GM19023 (cell line): ENCODE measurements at regions not wholly inside any gene's neighbourhood (a gene's known extent, or its start where the extent isn't known, plus 50 kb on each side); places are given as distances from the start of the nearest gene placed in this dataset.
"Not testable (repeated sequence)": the region's sequence is repeated elsewhere in the genome, so short reads cannot be mapped to it uniquely, and the experiment has no call there.

Experiments used
- ATAC-seq: cut with Tn5 transposase; IDR thresholded peaks from one replicate; pipeline ENCODE4 v1.9.1; 2021; ENCODE audit warnings: mild to moderate bottlenecking, moderate library complexity; ENCODE audit not compliant: unreplicated experiment

GRCh38 chr2:58325296-58325895 is 84.3 kb upstream of the FANCL start:
- ATAC-seq, result not testable (repeated sequence)

GRCh38 chr2:58319481-58319880 is 78.4 kb upstream of the FANCL start:
- no peak for ATAC-seq

GRCh38 chr2:58318949-58319348 is 77.8 kb upstream of the FANCL start:
- not testable (repeated sequence) for ATAC-seq

- ATAC-seq, result no peak
These were observed 72.8 kb upstream of the FANCL start for GRCh38 chr2:58313926-58314325.

DNA sequence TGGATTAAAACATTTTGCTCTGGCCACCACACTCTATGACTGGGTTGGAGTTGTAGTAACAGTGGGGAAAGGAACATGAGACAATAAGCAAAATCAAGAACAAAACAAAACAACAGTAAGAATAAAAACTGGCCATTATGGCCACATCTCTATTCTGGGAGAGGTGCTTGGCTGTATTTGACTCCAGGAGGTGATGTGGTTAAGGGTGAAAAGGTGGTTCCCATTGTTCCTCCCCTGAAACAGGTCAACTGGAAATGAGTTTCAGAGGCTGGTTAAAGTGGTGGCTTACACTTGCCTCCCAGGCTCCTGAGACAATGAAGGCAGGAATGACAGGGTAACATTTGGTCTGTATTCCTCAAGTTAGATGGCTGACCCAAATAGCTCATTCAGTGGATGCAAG is 67.3 kb upstream of the FANCL start:
- no peak for ATAC-seq

GRCh38 chr2:58304843-58305242 is 63.7 kb upstream of the FANCL start:
- ATAC-seq, result no peak

- no peak for ATAC-seq
These were observed 58.0 kb upstream of the FANCL start for GRCh38 chr2:58299123-58299522.

DNA sequence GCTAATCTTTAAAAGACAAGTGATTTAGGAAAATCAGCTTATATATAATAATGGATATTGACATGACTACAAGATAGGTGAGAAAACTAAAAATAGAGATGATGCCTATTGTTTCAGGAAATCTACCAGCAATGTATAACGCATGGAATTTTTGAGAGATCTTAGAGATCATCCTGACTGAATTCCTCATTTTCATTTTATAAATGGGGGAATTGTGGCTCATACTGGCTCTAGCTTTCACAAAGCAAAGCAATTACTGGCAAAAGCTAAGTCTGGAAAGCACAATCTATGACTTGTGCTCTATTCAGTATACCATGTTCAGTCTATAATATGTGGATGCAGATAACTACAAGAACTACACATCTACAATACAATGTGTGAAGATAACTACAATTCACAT is 51.9 kb upstream of the FANCL start:
- ATAC-seq, result no peak

DNA sequence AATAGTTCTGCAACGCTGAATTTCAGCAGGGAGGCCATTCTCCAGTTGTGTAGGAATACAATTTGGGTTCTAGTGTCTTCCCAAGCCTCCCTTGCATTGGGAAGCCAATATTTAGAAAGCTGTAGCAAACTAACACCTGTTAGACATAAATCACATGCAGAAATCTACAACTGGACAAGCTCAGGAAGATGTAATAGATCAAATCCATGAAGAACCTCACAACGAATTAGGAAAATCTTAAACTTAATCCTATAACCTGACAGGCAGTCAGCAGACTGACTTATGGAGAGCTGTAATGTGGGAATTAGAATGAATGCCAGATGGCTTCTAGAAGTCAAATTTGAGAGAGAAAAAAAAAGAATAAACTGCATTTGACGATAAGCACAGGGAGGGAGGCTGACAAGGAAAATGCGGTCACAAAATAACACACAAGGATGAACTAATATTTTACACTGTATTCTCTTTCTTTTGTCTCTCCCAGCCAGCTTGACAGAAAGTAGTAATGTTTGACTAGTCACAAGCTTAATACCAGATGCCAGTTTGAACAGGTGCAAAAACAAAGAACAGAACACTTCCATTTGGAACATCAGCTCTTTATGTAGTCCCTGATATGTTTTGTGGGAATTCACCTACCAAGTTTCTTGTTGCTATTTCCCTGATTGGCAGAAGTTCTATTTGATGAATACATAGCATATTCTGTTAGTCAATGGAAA is 50.8 kb upstream of the FANCL start:
- no peak for ATAC-seq
